ENCODE measurements at regions not wholly inside any gene's neighbourhood (a gene's known extent, or its start where the extent isn't known, plus 50 kb on each side); places are given as distances from the start of the nearest gene placed in this dataset.
"Not testable (repeated sequence)": the region's sequence is repeated elsewhere in the genome, so short reads cannot be mapped to it uniquely, and the experiment has no call there.

- in situ Hi-C loops (cut with HindIII; ENCODE audit: low sequenced_read_pairs), result no loop called here
- no peak for DNase-seq (ENCODE audit: low spot score)
These were observed 77.2 kb upstream of the NDUFV2 start for GRCh38 chr18:9025091-9025838.

GRCh38 chr18:9029131-9029530, 73.4 kb upstream of the NDUFV2 start:
- in situ Hi-C loops (cut with HindIII; ENCODE audit: low sequenced_read_pairs), result no loop called here

DNA sequence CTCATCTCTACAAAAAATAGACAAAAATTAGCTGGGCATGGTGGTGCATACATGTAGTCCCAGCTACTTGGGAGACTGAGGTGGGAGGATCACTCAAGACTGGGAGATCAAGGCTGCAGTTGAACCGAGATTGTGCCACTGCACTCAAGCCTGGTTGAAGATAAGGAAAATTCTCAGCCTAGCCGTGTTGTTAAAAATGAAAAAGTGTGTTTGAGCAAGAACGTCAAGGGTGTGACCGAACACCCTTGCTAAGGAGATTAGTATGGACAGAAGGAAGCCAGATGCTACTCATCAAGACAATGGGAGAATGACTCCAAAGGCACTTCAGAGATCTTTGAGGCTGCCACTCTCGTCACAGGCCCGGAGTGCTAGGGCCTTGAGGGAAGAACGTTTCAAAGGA, 70.0 kb upstream of the NDUFV2 start:
- in situ Hi-C loops (cut with HindIII; ENCODE audit: low sequenced_read_pairs), result no loop called here
- DNase-seq (ENCODE audit: low spot score), result no peak

More at GRCh38 chr18:9029131-9029530, 73.4 kb upstream of the NDUFV2 start:
- no peak for DNase-seq (ENCODE audit: low spot score)

DNA sequence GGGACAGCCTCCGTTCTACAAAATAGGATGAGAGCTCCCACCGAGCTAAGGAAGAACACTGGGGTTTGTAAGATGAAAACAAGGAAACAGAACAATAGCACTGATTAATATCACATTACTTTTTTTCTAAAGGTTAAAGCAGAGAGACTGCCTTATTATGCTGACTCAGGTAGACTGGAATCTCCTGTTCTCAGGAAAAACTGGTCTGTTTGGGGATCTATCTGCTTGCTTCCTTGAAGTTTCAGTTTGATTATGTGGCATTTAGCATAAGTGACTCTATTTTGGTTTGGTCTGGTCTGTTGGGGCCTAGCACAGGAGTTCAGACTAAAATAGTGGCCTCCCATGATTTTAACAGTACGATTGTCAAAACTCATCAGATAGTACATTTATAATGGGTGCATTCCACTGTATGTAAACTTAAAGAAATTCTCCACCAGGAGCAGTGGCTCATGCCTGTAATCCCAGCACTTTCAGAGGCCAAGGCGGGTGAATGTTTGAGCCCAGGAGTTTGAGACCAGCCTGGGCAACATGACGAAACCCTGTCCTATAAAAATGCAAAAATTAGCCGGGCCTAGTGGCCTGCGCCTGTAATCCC, 64.1 kb upstream of the NDUFV2 start:
- in situ Hi-C loops (cut with HindIII; ENCODE audit: low sequenced_read_pairs), result no loop called here

DNA sequence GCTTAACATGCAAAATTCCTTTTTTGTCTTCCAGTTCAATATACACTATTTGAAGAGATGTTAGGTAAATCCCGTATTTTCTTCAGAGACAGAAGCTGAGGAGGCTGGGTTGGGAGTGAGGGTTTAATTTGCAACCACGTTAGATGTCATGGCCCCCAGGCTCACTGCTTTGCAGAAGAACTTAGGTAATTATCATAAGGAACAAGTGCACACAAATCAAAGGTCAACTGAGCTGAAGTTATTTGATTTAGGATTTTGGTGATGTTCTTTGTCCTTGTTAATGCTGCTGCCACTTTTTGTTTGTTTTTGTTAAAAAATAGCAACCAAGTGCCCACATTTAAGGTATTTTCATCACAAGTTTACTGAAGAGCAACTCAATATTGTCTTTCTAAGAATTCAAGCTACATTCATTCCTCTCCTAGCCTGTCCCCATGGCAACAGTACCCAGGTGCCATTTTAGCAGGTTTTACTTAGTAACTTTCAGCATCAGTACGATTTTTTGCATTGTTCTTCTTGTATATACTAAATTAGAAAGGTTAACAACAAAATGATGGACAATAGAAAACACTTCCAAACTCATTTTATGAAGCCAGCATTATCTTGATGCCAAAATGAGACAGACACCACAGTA, 62.9 kb upstream of the NDUFV2 start:
- in situ Hi-C loops (cut with HindIII; ENCODE audit: low sequenced_read_pairs), result no loop called here
- DNase-seq (ENCODE audit: low spot score), result no peak

More for the DNA sequence above, 64.1 kb upstream of the NDUFV2 start:
- DNase-seq (ENCODE audit: low spot score), result no peak

DNA sequence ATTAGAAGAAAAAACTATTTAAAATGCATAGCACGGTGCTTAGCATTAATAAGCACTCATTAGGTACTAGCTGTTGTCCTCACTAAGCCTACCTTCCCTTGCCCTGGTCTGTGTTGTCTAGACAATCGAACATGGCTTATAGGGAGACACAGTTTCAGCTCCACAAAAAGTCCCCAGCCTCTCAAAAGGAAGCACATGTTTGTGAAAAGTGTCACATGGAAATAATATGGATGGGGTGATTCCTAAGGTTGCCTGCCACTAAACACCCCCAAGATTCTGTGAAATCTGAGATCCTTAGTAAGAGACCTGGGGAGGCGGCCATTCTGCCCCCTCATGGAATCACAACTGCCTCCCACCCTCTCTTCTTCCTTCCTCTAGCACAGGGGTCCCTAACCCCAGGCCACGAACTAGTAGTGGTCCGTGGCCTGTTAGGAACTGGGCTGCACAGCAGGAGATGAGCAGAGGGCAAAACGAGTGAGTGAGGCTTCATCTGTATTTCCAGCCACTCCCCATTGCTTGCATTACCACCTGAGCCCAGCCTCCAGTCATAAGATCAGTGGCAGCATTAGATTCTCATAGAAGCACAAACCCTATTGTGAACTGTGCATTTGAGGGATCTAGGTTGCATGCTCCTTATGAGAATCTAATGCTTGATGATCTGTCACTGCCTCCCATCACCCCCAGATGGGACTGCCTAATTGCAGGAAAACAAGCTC, 59.6 kb upstream of the NDUFV2 start:
- in situ Hi-C loops (cut with HindIII; ENCODE audit: low sequenced_read_pairs), result no loop called here
- no peak for DNase-seq (ENCODE audit: low spot score)

- no peak for DNase-seq (ENCODE audit: low spot score)
- in situ Hi-C loops (cut with HindIII; ENCODE audit: low sequenced_read_pairs), result no loop called here
These were observed 58.9 kb upstream of the NDUFV2 start for GRCh38 chr18:9043581-9043980.

GRCh38 chr18:9047715-9048114, 54.8 kb upstream of the NDUFV2 start:
- DNase-seq (ENCODE audit: low spot score), result no peak
- in situ Hi-C loops (cut with HindIII; ENCODE audit: low sequenced_read_pairs), result no loop called here

- in situ Hi-C loops (cut with HindIII; ENCODE audit: low sequenced_read_pairs), result no loop called here
- no peak for DNase-seq (ENCODE audit: low spot score)
These were observed 54.3 kb upstream of the NDUFV2 start for GRCh38 chr18:9048236-9048635.

GRCh38 chr18:9048808-9049494, 53.5 kb upstream of the NDUFV2 start:
- DNase-seq (ENCODE audit: low spot score), result no peak
- in situ Hi-C loops (cut with HindIII; ENCODE audit: low sequenced_read_pairs), result no loop called here

- no peak for DNase-seq (ENCODE audit: low spot score)
- in situ Hi-C loops (cut with HindIII; ENCODE audit: low sequenced_read_pairs), result no loop called here
These were observed 53.0 kb upstream of the NDUFV2 start for GRCh38 chr18:9049495-9049809.

DNA sequence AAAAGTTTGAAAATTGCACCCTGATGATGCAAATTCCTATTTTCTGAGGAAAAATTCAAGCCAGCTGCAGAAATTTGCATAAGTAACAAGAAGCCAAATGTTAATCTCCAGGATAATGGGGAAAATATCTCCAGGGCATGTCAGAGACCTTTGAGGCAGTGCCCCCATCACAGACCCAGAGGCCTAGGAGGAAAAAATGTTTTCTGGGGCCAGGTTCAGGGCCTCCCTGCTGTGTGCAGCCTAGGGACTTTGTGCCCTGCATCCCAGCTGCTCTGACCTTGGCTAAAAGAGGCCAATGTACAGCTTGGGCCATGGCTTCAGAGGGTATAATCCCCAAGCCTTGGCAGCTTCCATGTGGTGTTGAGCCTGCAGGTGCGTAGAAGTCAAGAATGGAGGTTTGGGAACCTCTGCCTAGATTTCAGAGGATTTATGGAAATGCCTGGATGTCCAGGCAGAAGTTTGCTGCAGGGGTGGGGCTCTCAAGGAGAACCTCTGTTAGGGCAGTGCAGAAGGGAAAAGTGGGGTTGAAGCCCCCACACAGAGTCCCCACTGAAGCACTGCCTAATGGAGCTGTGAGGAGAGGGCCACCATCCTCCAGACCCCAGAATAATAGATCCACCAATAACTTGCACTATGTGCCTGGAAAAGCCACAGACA, 51.7 kb upstream of the NDUFV2 start:
- DNase-seq (ENCODE audit: low spot score); in situ Hi-C loops (cut with HindIII; ENCODE audit: low sequenced_read_pairs): not testable (repeated sequence)

All from G401 (cell line).